ENCODE measurements at regions not wholly inside any gene's neighbourhood (a gene's known extent, or its start where the extent isn't known, plus 50 kb on each side); places are given as distances from the start of the nearest gene placed in this dataset.

DNA sequence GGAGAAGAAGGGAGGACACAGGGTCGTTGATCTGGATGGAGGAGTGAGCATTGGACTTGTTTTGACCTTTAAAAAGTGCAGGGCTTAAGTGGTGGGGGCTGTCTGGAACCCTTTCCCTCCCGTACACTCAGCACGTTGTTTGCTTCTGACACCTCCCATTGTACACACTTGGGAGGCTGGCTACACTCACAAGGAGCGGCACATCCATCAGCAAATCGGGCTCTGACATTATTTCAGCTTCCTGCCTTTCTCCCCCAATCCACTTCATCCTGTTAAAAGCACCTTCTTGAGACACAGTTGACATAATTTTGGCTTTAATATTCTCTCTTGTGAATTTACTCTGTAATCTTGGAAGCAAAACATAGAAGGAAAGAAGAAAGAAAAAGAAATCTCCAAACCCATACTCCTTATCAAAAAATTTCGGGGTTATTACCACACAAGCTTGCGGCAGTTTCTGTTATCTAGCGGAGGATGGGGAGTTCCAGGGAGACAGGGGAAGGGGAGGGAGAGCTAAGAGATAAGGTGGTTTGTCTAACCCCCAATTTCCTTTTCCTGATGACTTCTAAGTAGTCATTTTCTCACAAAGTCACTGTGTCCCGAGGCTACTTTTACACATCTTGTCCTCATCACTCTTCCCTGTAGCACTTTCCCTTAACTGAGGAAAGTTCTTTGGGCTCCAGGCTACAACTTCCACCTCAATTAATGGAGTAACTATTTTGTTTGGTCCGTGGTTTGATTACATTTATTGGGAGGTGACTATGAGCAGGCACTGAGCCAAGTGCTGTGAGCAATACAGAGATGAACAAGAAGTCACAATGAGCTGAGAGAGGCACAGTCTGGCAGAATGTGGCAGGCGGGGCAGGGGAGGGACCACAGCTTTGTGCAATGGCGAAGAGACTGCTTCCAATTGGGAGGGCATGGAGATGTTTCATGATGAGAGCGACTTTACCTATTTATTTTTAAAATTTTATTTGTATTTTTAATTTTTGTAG, 240.1 kb upstream of the MEX3C start:
- CTCF ChIA-PET = no interaction called here
- POLR2A ChIA-PET = no interaction called here
- no peak for DNase-seq (ENCODE audit: low spot score)
- Mint-ChIP-seq H3K9me3 (no peaks in the 10 kb centered on the region), H3K36me3 (no peaks in the 10 kb centered on the region), H3K27ac (no peak overlapping the region), H3K27me3 (ENCODE audit: low read depth) (no peaks in the 10 kb centered on the region; the same call in 1 of the 2 replicates), H3K4me3 (no peak overlapping the region), H3K4me1 (0 out of 2 replicates have a peak, but pooled peaks cover 4% of the 10 kb centered on the region)
- TF ChIP-seq TP53 (CRISPR knock-in tag; IDR thresholded peaks at IDR 0.05) = no peak
- no peak for TF ChIP-seq MXD4 (CRISPR knock-in tag; IDR thresholded peaks at IDR 0.05; ENCODE audit: borderline replicate concordance)
- TF ChIP-seq ELF4 (CRISPR knock-in tag; IDR thresholded peaks at IDR 0.05; ENCODE audit: low read depth) = no peak
- TF ChIP-seq, protein P1, sequence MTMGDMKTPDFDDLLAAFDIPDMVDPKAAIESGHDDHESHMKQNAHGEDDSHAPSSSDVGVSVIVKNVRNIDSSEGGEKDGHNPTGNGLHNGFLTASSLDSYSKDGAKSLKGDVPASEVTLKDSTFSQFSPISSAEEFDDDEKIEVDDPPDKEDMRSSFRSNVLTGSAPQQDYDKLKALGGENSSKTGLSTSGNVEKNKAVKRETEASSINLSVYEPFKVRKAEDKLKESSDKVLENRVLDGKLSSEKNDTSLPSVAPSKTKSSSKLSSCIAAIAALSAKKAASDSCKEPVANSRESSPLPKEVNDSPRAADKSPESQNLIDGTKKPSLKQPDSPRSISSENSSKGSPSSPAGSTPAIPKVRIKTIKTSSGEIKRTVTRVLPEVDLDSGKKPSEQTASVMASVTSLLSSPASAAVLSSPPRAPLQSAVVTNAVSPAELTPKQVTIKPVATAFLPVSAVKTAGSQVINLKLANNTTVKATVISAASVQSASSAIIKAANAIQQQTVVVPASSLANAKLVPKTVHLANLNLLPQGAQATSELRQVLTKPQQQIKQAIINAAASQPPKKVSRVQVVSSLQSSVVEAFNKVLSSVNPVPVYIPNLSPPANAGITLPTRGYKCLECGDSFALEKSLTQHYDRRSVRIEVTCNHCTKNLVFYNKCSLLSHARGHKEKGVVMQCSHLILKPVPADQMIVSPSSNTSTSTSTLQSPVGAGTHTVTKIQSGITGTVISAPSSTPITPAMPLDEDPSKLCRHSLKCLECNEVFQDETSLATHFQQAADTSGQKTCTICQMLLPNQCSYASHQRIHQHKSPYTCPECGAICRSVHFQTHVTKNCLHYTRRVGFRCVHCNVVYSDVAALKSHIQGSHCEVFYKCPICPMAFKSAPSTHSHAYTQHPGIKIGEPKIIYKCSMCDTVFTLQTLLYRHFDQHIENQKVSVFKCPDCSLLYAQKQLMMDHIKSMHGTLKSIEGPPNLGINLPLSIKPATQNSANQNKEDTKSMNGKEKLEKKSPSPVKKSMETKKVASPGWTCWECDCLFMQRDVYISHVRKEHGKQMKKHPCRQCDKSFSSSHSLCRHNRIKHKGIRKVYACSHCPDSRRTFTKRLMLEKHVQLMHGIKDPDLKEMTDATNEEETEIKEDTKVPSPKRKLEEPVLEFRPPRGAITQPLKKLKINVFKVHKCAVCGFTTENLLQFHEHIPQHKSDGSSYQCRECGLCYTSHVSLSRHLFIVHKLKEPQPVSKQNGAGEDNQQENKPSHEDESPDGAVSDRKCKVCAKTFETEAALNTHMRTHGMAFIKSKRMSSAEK (CRISPR knock-in tag; IDR thresholded peaks at IDR 0.05; ENCODE audit: borderline replicate concordance) = no peak
- TF ChIP-seq, protein P2, sequence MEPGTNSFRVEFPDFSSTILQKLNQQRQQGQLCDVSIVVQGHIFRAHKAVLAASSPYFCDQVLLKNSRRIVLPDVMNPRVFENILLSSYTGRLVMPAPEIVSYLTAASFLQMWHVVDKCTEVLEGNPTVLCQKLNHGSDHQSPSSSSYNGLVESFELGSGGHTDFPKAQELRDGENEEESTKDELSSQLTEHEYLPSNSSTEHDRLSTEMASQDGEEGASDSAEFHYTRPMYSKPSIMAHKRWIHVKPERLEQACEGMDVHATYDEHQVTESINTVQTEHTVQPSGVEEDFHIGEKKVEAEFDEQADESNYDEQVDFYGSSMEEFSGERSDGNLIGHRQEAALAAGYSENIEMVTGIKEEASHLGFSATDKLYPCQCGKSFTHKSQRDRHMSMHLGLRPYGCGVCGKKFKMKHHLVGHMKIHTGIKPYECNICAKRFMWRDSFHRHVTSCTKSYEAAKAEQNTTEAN (CRISPR knock-in tag; IDR thresholded peaks at IDR 0.05) = no peak
- TF ChIP-seq, protein P3, sequence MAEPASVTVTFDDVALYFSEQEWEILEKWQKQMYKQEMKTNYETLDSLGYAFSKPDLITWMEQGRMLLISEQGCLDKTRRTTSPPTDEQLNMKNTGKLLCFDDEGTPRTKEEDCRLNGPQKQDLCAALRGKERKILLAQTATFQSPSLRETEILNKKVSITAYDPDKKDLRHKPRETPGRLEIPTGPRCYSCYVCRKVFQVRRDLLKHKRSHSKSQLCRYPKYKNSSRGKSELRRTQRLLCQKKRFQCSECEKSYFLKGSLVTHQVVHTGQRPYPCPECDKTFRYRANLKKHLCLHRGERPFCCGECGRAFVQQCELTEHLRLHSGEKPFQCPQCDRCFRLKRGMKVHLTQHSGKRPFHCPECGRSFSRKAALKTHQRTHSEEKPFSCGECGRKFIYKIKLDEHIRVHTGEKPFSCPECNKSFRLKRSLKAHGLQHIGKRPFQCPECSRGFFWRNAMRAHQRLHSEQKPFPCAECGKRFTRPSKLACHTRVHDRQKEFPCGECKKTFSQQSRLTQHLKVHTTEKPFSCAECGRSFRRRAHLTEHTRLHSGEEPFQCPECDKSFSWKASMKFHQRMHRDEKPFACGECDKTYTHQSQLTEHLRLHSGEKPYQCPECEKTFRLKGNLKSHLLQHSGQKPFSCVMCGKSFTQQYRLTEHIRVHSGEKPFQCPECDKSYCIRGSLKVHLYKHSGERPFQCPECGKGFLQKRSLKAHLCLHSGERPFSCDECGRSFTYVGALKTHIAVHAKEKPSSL (CRISPR knock-in tag; conservative IDR thresholded peaks at IDR 0.05) = no peak
- no peak for TF ChIP-seq NFATC4 (CRISPR knock-in tag; IDR thresholded peaks at IDR 0.05)
- TF ChIP-seq SMAD4 (CRISPR knock-in tag; IDR thresholded peaks at IDR 0.05) = no peak
- TF ChIP-seq, protein P4, sequence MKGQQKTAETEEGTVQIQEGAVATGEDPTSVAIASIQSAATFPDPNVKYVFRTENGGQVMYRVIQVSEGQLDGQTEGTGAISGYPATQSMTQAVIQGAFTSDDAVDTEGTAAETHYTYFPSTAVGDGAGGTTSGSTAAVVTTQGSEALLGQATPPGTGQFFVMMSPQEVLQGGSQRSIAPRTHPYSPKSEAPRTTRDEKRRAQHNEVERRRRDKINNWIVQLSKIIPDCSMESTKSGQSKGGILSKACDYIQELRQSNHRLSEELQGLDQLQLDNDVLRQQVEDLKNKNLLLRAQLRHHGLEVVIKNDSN (CRISPR knock-in tag; IDR thresholded peaks at IDR 0.05) = no peak
- ATAC-seq = no peak

DNA sequence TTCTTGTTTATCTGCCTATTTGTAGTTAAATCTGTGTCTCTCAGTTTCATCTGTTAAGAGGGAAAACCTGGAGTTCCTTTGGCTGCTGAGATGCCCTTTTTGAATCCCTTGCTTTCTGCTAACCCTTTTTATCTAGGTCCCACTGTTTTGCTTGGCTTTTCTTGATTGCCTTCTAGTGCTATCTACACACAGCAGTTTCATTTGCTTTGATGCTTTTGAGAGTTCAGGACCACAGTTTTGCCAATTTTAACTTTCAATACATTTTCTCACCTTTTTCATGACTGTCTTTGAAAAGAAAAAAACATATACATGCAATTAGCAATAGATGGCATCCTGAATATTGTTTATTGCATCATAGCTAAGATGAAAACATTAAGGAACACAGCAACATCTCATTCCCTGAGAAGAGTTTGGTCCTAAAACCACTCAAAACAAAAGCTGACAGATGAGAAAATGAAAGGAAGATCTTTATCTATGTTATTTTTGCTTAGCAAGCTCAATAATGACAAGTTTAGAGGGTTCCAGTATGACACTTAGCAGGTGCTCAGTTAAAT, 241.4 kb upstream of the MEX3C start:
- Mint-ChIP-seq H3K36me3 (no peaks in the 10 kb centered on the region), H3K4me3 (no peak overlapping the region), H3K27ac (no peak overlapping the region), H3K4me1 (0 out of 2 replicates have a peak, but pooled peaks cover 4% of the 10 kb centered on the region), H3K9me3 (no peaks in the 10 kb centered on the region), H3K27me3 (ENCODE audit: low read depth) (no peaks in the 10 kb centered on the region; the same call in 1 of the 2 replicates)
- CTCF ChIA-PET = no interaction called here
- POLR2A ChIA-PET = no interaction called here
- no peak for ATAC-seq
- TF ChIP-seq, protein P5, sequence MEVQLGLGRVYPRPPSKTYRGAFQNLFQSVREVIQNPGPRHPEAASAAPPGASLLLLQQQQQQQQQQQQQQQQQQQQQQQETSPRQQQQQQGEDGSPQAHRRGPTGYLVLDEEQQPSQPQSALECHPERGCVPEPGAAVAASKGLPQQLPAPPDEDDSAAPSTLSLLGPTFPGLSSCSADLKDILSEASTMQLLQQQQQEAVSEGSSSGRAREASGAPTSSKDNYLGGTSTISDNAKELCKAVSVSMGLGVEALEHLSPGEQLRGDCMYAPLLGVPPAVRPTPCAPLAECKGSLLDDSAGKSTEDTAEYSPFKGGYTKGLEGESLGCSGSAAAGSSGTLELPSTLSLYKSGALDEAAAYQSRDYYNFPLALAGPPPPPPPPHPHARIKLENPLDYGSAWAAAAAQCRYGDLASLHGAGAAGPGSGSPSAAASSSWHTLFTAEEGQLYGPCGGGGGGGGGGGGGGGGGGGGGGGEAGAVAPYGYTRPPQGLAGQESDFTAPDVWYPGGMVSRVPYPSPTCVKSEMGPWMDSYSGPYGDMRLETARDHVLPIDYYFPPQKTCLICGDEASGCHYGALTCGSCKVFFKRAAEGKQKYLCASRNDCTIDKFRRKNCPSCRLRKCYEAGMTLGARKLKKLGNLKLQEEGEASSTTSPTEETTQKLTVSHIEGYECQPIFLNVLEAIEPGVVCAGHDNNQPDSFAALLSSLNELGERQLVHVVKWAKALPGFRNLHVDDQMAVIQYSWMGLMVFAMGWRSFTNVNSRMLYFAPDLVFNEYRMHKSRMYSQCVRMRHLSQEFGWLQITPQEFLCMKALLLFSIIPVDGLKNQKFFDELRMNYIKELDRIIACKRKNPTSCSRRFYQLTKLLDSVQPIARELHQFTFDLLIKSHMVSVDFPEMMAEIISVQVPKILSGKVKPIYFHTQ (CRISPR knock-in tag; IDR thresholded peaks at IDR 0.05) = no peak
- TF ChIP-seq GABPB1 (CRISPR knock-in tag; IDR thresholded peaks at IDR 0.05) (no peak), PRRX2 (CRISPR knock-in tag; IDR thresholded peaks at IDR 0.05) (no peak), ELF4 (CRISPR knock-in tag; IDR thresholded peaks at IDR 0.05; ENCODE audit: low read depth) (no peak)
- TF ChIP-seq, protein P6, sequence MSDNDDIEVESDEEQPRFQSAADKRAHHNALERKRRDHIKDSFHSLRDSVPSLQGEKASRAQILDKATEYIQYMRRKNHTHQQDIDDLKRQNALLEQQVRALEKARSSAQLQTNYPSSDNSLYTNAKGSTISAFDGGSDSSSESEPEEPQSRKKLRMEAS (CRISPR knock-in tag; IDR thresholded peaks at IDR 0.05) = no peak
- DNase-seq (ENCODE audit: low spot score) = no peak
